Thyroid gland (tissue), 4 donors: ENCODE measurements at regions not wholly inside any gene's neighbourhood (a gene's known extent, or its start where the extent isn't known, plus 50 kb on each side); places are given as distances from the start of the nearest gene placed in this dataset.

Experiments
- DNase-seq, 2 donors: peaks; one replicate each; pipeline ENCODE4 v3.0.0-alpha.2; 2019
- H3K27ac ChIP-seq, 3 donors: fragments of 200-600 bp; sonication (generic); 1 replicate in 2 of 3; 2 replicates in 1 of 3; pipeline ENCODE4 v1.5.1; 2016 to 2019; ENCODE audit warnings: mild to moderate bottlenecking in 1 of 3, moderate library complexity in 1 of 3
- H3K27me3 ChIP-seq: fragments of 200-600 bp; sonication (generic); one replicate; pipeline ENCODE4 v1.5.1; 2019
- H3K36me3 ChIP-seq, 2 donors: fragments of 200-600 bp; sonication (generic); one replicate each; pipeline ENCODE4 v1.5.1; 2016 to 2019
- H3K4me1 ChIP-seq, 2 donors: fragments of 200-600 bp; sonication (generic); one replicate each; pipeline ENCODE4 v1.5.1; 2017 to 2019
- H3K4me3 ChIP-seq, 3 donors: fragments of 200-600 bp; sonication (generic); replicated peaks in 1 of 3; 1 replicate in 2 of 3; 2 replicates in 1 of 3; pipeline ENCODE4 v1.5.1; 2016; ENCODE audit warnings: mild to moderate bottlenecking in 1 of 3
- H3K9me3 ChIP-seq: fragments of 200-600 bp; sonication (generic); one replicate; pipeline ENCODE4 v1.5.1; 2017
- CTCF ChIP-seq, 6 experiments: fragments of 200-600 bp in 3 of 6; fragments of 450-650 bp in 3 of 6; sonication (generic) in 3 of 6; IDR thresholded peaks; one replicate each; pipeline ENCODE4 v1.5.1; 2016 to 2019; ENCODE audit warnings: antibody characterized with exemption in 6 of 6, mild to moderate bottlenecking in 2 of 6, inconsistent platforms in 1 of 6, moderate library complexity in 1 of 6
- POLR2A ChIP-seq, 2 donors: fragments of 450-650 bp; IDR thresholded peaks; one replicate each; pipeline ENCODE4 v1.6.1; 2017; ENCODE audit warnings: antibody characterized with exemption in 2 of 2, mild to moderate bottlenecking in 2 of 2, moderate library complexity in 1 of 2
- WGBS, 2 donors: methylation state at CpG; one replicate each; pipeline ENCODE4 v1.1.5; 2017; 5-methylcytosine and 5-hydroxymethylcytosine counted together
- intact Hi-C: fragments of 100-400 bp; cut with DNase I; formaldehyde crosslinking; loops from one replicate; pipeline ENCODE4 v1.15.1; 2023

- 88 to 89% methylated on average over 4 of the region's 4 CpGs for WGBS, 2 donors
- TF ChIP-seq CTCF (IDR thresholded peaks at IDR 0.05) = no peak
- no peak for TF ChIP-seq POLR2A (IDR thresholded peaks at IDR 0.05)
- no peaks in the 10 kb centered on the region for H3K27me3 ChIP-seq
- intact Hi-C loops = no loop called here
- H3K9me3 ChIP-seq = no peaks in the 10 kb centered on the region
- H3K4me3 ChIP-seq = no peak overlapping the region
- H3K27ac ChIP-seq = no peak overlapping the region
- H3K36me3 ChIP-seq = no peaks in the 10 kb centered on the region
- DNase-seq = no peak
- H3K4me1 ChIP-seq = peaks cover 0 to 9% of the 10 kb centered on the region in 2 donors
Observed at GRCh38 chr12:67909091-67909531, 80.1 kb upstream of the IFNG-AS1 start.

- Histone ChIP-seq H3K4me1 (peaks cover 0 to 9% of the 10 kb centered on the region in 2 donors), H3K36me3 (no peaks in the 10 kb centered on the region), H3K27ac (no peak overlapping the region), H3K4me3 (no peak overlapping the region), H3K27me3 (no peaks in the 10 kb centered on the region), H3K9me3 (no peaks in the 10 kb centered on the region)
- TF ChIP-seq CTCF (IDR thresholded peaks at IDR 0.05) (no peak), POLR2A (IDR thresholded peaks at IDR 0.05) (no peak)
- no peak for DNase-seq
- 84 to 94% methylated on average over 2 of the region's 2 CpGs for WGBS, 2 donors
- intact Hi-C loops = no loop called here
Observed at GRCh38 chr12:67909681-67910080, 79.6 kb upstream of the IFNG-AS1 start.

GRCh38 chr12:67910360-67911274 lies 78.6 kb upstream of the IFNG-AS1 start:
- Histone ChIP-seq H3K27me3 (no peaks in the 10 kb centered on the region), H3K4me1 (peaks cover 0 to 9% of the 10 kb centered on the region in 2 donors), H3K9me3 (no peaks in the 10 kb centered on the region), H3K36me3 (no peaks in the 10 kb centered on the region), H3K27ac (no peak overlapping the region), H3K4me3 (no peak overlapping the region)
- intact Hi-C loops = no loop called here
- 68 to 72% methylated on average over 14 of the region's 14 CpGs for WGBS, 2 donors
- TF ChIP-seq POLR2A (IDR thresholded peaks at IDR 0.05) = no peak
- no peak for TF ChIP-seq CTCF (IDR thresholded peaks at IDR 0.05)
- no peak for DNase-seq

- Histone ChIP-seq H3K4me3 (no peak overlapping the region), H3K36me3 (no peaks in the 10 kb centered on the region), H3K27ac (no peak overlapping the region), H3K27me3 (no peaks in the 10 kb centered on the region), H3K9me3 (no peaks in the 10 kb centered on the region), H3K4me1 (peaks cover 0 to 9% of the 10 kb centered on the region in 2 donors)
- WGBS, 2 donors = 27 to 35% methylated on average over 5 of the region's 5 CpGs
- intact Hi-C loops = no loop called here
- peak; percentile 70 to 81 for DNase-seq
- TF ChIP-seq POLR2A (IDR thresholded peaks at IDR 0.05) (no peak), CTCF (IDR thresholded peaks at IDR 0.05) (no peak)
Observed at GRCh38 chr12:67911275-67911600, 78.0 kb upstream of the IFNG-AS1 start.

- no peak overlapping the region for H3K4me3 ChIP-seq
- peaks cover 0 to 9% of the 10 kb centered on the region in 2 donors for H3K4me1 ChIP-seq
- H3K9me3 ChIP-seq = no peaks in the 10 kb centered on the region
- intact Hi-C loops = no loop called here
- no peak overlapping the region for H3K27ac ChIP-seq
- 68 to 69% methylated on average over 3 of the region's 3 CpGs for WGBS, 2 donors
- H3K36me3 ChIP-seq = no peaks in the 10 kb centered on the region
- TF ChIP-seq CTCF (IDR thresholded peaks at IDR 0.05) (no peak), POLR2A (IDR thresholded peaks at IDR 0.05) (no peak)
- H3K27me3 ChIP-seq = no peaks in the 10 kb centered on the region
- no peak for DNase-seq
Observed at GRCh38 chr12:67911789-67912188, 77.5 kb upstream of the IFNG-AS1 start.
